GM23248 (cell line): ENCODE measurements at regions not wholly inside any gene's neighbourhood (a gene's known extent, or its start where the extent isn't known, plus 50 kb on each side); places are given as distances from the start of the nearest gene placed in this dataset.

Source experiments
- DNase-seq: peaks from one replicate; pipeline ENCODE4 v3.0.0-alpha.2; 2015
- H2AFZ ChIP-seq: fragments of 200-600 bp; sonication (generic); 2 replicates; pipeline ENCODE4 v1.6.1; 2016; ENCODE audit warnings: antibody characterized with exemption
- H3F3A ChIP-seq: fragments of 200-600 bp; sonication (generic); 2 replicates; pipeline ENCODE4 v1.6.1; 2016; ENCODE audit warnings: mild to moderate bottlenecking, antibody characterized with exemption, mixed run types; ENCODE audit not compliant: insufficient read depth
- H3K27ac ChIP-seq: fragments of 200-600 bp; sonication (generic); 2 replicates; pipeline ENCODE4 v1.5.1; 2016; ENCODE audit warnings: mild to moderate bottlenecking
- H3K27me3 ChIP-seq: fragments of 200-600 bp; sonication (generic); replicated peaks from 2 replicates; pipeline ENCODE4 v1.6.1; 2016; ENCODE audit warnings: mild to moderate bottlenecking; ENCODE audit not compliant: insufficient read depth
- H3K36me3 ChIP-seq: fragments of 200-600 bp; sonication (generic); 2 replicates; pipeline ENCODE4 v1.6.1; 2016; ENCODE audit warnings: low read depth, mild to moderate bottlenecking
- H3K4me1 ChIP-seq: fragments of 200-600 bp; sonication (generic); 2 replicates; pipeline ENCODE4 v1.6.1; 2016; ENCODE audit warnings: mild to moderate bottlenecking; ENCODE audit not compliant: insufficient read depth
- H3K4me2 ChIP-seq: fragments of 200-600 bp; sonication (generic); one replicate; pipeline ENCODE4 v1.6.1; 2016; ENCODE audit warnings: mild to moderate bottlenecking; ENCODE audit not compliant: unreplicated experiment
- H3K4me3 ChIP-seq: fragments of 200-600 bp; sonication (generic); 2 replicates; pipeline ENCODE4 v1.5.1; 2016; ENCODE audit warnings: mild to moderate bottlenecking
- H3K79me2 ChIP-seq: fragments of 200-600 bp; sonication (generic); 2 replicates; pipeline ENCODE4 v1.6.1; 2016; ENCODE audit warnings: mild to moderate bottlenecking; ENCODE audit not compliant: insufficient read depth
- H3K9ac ChIP-seq: fragments of 200-600 bp; sonication (generic); 2 replicates; pipeline ENCODE4 v1.6.1; 2016; ENCODE audit warnings: mild to moderate bottlenecking
- H3K9me2 ChIP-seq: fragments of 200-600 bp; sonication (generic); 2 replicates; pipeline ENCODE4 v1.6.1; 2016; ENCODE audit warnings: mixed run types, mild to moderate bottlenecking, moderate library complexity; ENCODE audit not compliant: insufficient read depth
- H3K9me3 ChIP-seq: fragments of 200-600 bp; sonication (generic); one replicate; pipeline ENCODE4 v1.6.1; 2017; ENCODE audit warnings: low read depth
- H4K20me1 ChIP-seq: fragments of 200-600 bp; sonication (generic); 2 replicates; pipeline ENCODE4 v1.6.0; 2016; ENCODE audit not compliant: insufficient read depth
- EZH2 ChIP-seq: fragments of 200-600 bp; sonication (generic); IDR thresholded peaks from 2 replicates; pipeline ENCODE4 v1.6.1; 2018; ENCODE audit warnings: antibody characterized with exemption, mild to moderate bottlenecking; ENCODE audit not compliant: insufficient read depth, poor library complexity, severe bottlenecking
- EZH2phosphoT487 ChIP-seq: fragments of 200-600 bp; sonication (generic); IDR thresholded peaks from 2 replicates; pipeline ENCODE4 v1.6.1; 2018; ENCODE audit warnings: antibody characterized with exemption, moderate library complexity, mild to moderate bottlenecking, low read depth; ENCODE audit not compliant: insufficient read depth
- WGBS, 2 experiments: methylation state at CpG; one replicate each; pipeline ENCODE4 v1.1.6; 2015 to 2017; ENCODE audit warnings: low lambda C conversion rate in 2 of 2, low coverage in 1 of 2; ENCODE audit errors: missing lambda C conversion rate in 2 of 2; 5-methylcytosine and 5-hydroxymethylcytosine counted together
- in situ Hi-C: fragments of 300-500 bp; cut with MboI; formaldehyde crosslinking; loops from 2 replicates; pipeline ENCODE4 v1.15.0; 2020

DNA sequence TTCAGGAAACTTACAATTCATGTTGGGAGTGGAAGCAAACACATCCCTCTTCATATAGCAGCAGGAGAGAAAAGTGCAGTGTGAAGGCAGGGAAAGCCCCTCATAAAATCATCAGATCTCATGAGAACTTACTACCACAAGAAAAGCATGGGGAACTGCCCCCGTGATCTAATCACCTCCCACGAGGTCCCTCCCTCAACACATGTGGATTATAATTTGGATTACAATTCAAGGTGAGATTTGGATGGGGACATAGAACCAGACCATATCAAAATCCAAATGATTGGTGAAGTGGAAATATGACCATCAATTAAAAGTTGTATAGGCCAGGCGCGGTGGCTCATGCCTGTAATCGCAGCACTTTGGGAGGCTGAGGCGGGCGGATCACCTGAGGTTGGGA, 1268.0 kb downstream of the JRKL start:
- 41 to 47% methylated on average over 7 of the region's 7 CpGs for WGBS, 2 experiments

DNA sequence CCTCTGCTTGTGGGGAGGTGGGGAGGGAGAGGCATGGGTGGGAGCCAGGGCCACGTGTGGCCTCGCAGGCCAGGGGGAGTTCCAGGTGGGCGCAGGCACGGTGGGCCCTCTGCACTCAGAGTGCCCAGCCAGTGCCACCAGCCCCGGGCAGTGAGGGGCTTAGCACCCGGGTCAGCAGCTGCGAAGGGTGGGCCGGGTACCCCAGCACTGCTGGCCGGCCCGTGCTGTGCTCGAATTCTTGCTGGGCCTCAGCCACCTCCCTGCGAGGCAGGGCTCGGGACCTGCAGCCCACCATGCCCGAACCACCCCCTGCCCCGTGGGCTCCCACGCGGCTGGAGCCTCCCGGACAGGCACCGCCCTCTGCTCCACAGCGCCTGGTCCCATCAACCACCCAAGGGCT, 1277.2 kb downstream of the JRKL start:
- 60 to 62% methylated on average over 15 to 20 of the region's 20 CpGs for WGBS, 2 experiments
- Histone ChIP-seq H3K9ac (no peak overlapping the region), H3K79me2 (no peaks in the 10 kb centered on the region), H3K4me3 (no peak overlapping the region), H2AFZ (no peak overlapping the region), H3K9me3 (no peaks in the 10 kb centered on the region), H3K27ac (no peak overlapping the region), H3F3A (no peaks in the 10 kb centered on the region), H3K36me3 (no peaks in the 10 kb centered on the region), H3K4me2 (no peak overlapping the region), H4K20me1 (no peaks in the 10 kb centered on the region), H3K9me2 (no peaks in the 10 kb centered on the region), H3K27me3 (no peaks in the 10 kb centered on the region), H3K4me1 (no peaks in the 10 kb centered on the region)
- TF ChIP-seq EZH2phosphoT487 (no peak), EZH2 (no peak)
- no peak for DNase-seq
- in situ Hi-C loops = no loop called here

More for the DNA sequence above, 1268.0 kb downstream of the JRKL start:
- no peak overlapping the region for H3K9ac ChIP-seq
- H3K36me3 ChIP-seq = no peaks in the 10 kb centered on the region
- H3K9me3 ChIP-seq = no peaks in the 10 kb centered on the region
- H3K9me2 ChIP-seq = no peaks in the 10 kb centered on the region
- no peak for DNase-seq
- in situ Hi-C loops = no loop called here
- no peaks in the 10 kb centered on the region for H3K4me1 ChIP-seq
- H4K20me1 ChIP-seq = no peaks in the 10 kb centered on the region
- no peak overlapping the region for H2AFZ ChIP-seq
- no peak overlapping the region for H3K4me2 ChIP-seq
- H3K27ac ChIP-seq = no peak overlapping the region
- no peak overlapping the region for H3K4me3 ChIP-seq
- H3F3A ChIP-seq = no peaks in the 10 kb centered on the region
- TF ChIP-seq EZH2 (no peak), EZH2phosphoT487 (no peak)
- H3K79me2 ChIP-seq = no peaks in the 10 kb centered on the region
- no peaks in the 10 kb centered on the region for H3K27me3 ChIP-seq

DNA sequence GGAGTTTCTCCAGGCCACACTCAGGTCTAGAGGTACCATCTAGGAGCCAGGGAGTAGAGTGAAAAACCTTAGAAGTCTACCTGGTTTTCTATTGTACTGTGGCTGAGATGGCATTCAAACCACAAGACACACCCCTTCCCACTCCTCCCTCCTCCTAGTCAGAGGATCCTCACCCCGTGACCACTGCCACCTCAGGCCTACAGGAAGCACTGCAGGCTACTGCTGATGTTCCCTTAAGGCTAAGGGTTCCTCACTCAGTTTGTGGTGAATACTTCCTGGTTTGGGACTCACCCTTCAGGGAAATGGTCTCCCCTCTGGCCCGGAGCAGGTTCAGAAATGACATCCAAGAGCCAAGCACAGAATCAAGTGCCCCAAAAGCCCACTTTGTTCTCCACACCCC, 1293.9 kb downstream of the JRKL start:
- Histone ChIP-seq H3F3A (no peaks in the 10 kb centered on the region), H3K4me3 (no peak overlapping the region), H2AFZ (no peak overlapping the region), H3K79me2 (no peaks in the 10 kb centered on the region), H3K27me3 (no peaks in the 10 kb centered on the region), H3K4me1 (no peaks in the 10 kb centered on the region), H3K27ac (no peak overlapping the region), H3K9me2 (no peaks in the 10 kb centered on the region), H3K9ac (no peak overlapping the region), H3K4me2 (no peak overlapping the region), H4K20me1 (no peaks in the 10 kb centered on the region), H3K9me3 (no peaks in the 10 kb centered on the region), H3K36me3 (no peaks in the 10 kb centered on the region)
- no peak for DNase-seq
- TF ChIP-seq EZH2 (no peak), EZH2phosphoT487 (no peak)
- 3 to 28% methylated on average over 2 of the region's 2 CpGs for WGBS, 2 experiments
- in situ Hi-C loops = no loop called here

DNA sequence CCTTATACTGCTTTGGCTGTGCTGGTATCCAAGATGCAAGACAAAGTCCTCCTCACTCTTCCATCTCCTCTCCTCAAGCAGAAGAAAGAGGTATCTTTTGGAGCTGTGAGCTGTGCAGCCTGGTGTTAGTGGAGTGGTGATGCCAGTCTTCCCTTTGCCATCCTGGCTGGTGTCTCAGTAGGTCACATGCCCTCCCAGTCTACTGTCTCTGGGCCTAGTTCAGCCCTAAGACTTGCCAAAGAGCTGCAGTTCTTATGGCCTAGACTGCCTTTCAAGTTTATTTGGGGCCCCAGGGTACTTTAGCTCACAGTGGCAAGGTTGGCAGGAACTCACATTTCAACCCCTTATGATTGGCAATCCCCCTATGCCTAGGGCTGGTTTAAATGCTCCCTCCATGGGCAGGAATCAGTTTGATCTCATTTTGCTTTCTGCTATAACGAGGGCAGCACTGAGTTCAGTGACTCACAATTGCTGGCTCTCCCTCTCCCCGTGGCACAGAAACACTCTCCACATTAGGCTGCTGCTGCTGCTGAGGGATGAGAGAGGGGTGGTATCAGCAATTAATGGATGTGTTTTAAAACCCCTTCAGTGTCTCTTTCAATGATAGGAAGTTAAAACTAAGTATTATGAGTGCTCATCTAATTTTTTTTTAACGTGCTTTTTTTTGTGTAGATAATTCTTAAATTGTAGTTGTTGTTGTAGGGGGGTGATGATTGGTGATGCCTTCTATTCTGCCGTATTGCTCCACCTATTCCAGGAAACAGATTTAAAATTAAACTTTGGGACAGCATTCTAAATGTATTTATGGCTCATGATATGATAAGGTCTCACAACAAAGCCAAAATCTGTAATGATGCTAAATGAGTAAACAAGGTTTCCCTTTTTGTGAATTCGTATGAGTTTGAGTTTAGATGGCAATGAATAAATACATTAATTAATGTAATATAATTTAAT, 1295.0 kb downstream of the JRKL start:
- no peak for TF ChIP-seq EZH2
- no peak for TF ChIP-seq EZH2phosphoT487
- Histone ChIP-seq H3K4me3 (no peak overlapping the region), H3K36me3 (no peaks in the 10 kb centered on the region), H3K4me2 (no peak overlapping the region), H3K9me3 (no peaks in the 10 kb centered on the region), H3K4me1 (no peaks in the 10 kb centered on the region), H3K27ac (no peak overlapping the region), H4K20me1 (no peaks in the 10 kb centered on the region), H3K9ac (no peak overlapping the region), H3K27me3 (no peaks in the 10 kb centered on the region), H3K9me2 (no peaks in the 10 kb centered on the region), H3K79me2 (no peaks in the 10 kb centered on the region), H2AFZ (no peak overlapping the region), H3F3A (no peaks in the 10 kb centered on the region)
- in situ Hi-C loops = no loop called here
- no peak for DNase-seq
- WGBS, 2 experiments = 8 to 12% methylated on average over 5 of the region's 5 CpGs
